Activated naive CD8-positive, alpha-beta T cell (primary cell): ENCODE measurements at regions not wholly inside any gene's neighbourhood (a gene's known extent, or its start where the extent isn't known, plus 50 kb on each side); places are given as distances from the start of the nearest gene placed in this dataset.
"Not testable (repeated sequence)": the region's sequence is repeated elsewhere in the genome, so short reads cannot be mapped to it uniquely, and the experiment has no call there.

ENCODE experiments used
- H3K27ac Mint-ChIP-seq: one replicate; pipeline ENCODE4 v1.8.0; 2021; ENCODE audit warnings: mixed read lengths
- H3K27me3 Mint-ChIP-seq: one replicate; pipeline ENCODE4 v1.8.0; 2021; ENCODE audit warnings: mixed read lengths
- H3K36me3 Mint-ChIP-seq: one replicate; pipeline ENCODE4 v1.8.0; 2021; ENCODE audit warnings: mixed read lengths
- H3K4me1 Mint-ChIP-seq: one replicate; pipeline ENCODE4 v1.8.0; 2021; ENCODE audit warnings: low read depth, mixed read lengths
- H3K4me3 Mint-ChIP-seq: one replicate; pipeline ENCODE4 v1.8.0; 2021; ENCODE audit warnings: mild to moderate bottlenecking, mixed read lengths
- H3K9me3 Mint-ChIP-seq: one replicate; pipeline ENCODE4 v1.8.0; 2021; ENCODE audit warnings: low read depth, mixed read lengths

DNA sequence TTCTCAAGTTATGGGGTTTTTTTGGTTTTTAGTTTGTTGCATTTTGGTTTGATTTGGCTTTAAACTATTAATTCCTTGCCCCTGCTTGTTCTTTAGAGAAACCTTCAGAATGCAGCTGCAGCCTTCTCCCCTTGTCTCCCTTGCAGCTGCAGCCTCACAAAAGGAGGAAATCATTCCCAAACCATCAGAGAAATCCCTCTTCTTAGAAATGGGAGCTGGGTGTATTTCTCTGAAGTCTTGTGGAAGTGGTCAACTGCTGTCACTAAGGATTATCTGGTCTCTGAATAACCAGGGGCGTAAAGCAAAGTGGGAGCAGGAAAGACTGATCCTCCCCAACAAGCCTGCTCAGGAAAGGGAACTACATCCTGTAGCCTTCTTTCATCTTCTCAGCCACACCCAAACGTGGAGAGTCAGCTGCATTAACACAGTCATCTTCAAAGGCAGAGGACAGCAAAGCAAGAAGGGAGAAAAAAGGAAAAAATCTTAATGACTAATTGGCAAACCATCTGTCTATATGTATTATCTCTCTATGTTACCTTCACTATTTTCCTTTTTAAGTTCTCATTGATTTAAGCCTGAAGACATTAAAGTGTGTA is 1834.1 kb upstream of the PIK3C3 start:
- Mint-ChIP-seq H3K4me1 (no peaks in the 10 kb centered on the region), H3K27ac (no peak overlapping the region), H3K4me3 (no peak overlapping the region), H3K27me3 (no peaks in the 10 kb centered on the region), H3K9me3 (peaks cover 4% of the 10 kb centered on the region), H3K36me3 (no peaks in the 10 kb centered on the region)

DNA sequence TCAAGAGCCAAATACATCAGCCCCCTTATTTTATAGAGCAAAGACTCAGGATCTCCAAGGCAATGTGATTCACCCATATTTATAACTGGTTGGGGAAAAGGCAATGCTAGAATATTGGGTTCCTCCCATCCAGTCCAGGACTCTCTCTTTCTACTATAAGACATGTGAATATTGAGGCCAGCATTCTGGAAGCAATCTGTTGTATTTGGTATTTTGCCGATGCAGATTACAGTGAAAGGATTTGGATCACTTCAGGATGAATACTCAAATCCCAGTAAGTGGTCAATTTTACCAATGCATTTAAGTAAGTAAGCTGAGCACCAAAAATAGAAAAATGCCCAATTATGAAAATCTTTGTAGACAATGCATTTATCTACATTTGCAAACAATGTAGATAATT is 1834.7 kb upstream of the PIK3C3 start:
- Mint-ChIP-seq H3K27me3 (no peaks in the 10 kb centered on the region), H3K27ac (no peak overlapping the region), H3K4me1 (no peaks in the 10 kb centered on the region), H3K9me3 (peaks cover 4% of the 10 kb centered on the region), H3K36me3 (no peaks in the 10 kb centered on the region), H3K4me3 (no peak overlapping the region)

DNA sequence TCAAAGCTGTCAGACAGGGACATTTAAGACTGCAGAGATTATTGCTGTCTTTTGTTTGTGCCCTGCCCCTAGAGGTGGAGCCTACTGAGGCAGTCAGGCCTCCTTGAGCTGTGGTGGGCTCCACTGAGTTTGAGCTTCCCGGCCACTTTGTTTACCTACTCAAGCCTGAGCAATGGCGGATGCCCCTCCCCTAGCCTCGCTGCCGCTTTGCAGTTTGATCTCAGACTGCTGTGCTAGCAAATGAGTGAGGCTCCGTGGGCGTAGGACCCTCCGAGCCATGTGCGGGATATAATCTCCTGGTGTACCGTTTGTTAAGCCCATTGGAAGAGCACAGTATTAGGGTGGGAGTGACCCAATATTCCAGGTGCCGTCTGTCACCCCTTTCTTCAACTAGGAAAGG is 1835.5 kb upstream of the PIK3C3 start:
- not testable (repeated sequence) for H3K9me3 Mint-ChIP-seq, H3K4me3 Mint-ChIP-seq, H3K27ac Mint-ChIP-seq, H3K4me1 Mint-ChIP-seq, H3K36me3 Mint-ChIP-seq, H3K27me3 Mint-ChIP-seq

DNA sequence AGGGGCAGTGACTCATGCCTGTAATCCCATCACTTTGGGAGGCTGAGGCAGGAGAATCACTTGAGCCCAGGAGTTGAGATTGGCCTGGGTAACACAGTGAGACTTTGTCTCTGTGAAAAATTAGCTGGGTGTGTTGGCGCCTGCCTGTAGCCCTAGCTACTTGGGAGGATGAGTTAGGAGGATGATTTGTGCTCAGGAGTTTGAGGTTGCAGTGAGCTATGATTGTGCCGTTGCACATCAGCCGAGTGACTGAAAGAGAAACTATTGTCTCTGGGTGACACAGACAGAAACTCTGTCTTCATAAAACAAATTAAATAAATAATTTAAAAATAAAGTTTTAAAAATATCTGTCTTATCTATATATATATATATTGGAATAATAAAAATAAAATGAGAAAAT is 1844.6 kb upstream of the PIK3C3 start:
- no peak overlapping the region for H3K4me3 Mint-ChIP-seq
- no peaks in the 10 kb centered on the region for H3K36me3 Mint-ChIP-seq
- H3K9me3 Mint-ChIP-seq, result peaks cover 13% of the 10 kb centered on the region
- no peaks in the 10 kb centered on the region for H3K27me3 Mint-ChIP-seq
- no peaks in the 10 kb centered on the region for H3K4me1 Mint-ChIP-seq
- no peak overlapping the region for H3K27ac Mint-ChIP-seq

DNA sequence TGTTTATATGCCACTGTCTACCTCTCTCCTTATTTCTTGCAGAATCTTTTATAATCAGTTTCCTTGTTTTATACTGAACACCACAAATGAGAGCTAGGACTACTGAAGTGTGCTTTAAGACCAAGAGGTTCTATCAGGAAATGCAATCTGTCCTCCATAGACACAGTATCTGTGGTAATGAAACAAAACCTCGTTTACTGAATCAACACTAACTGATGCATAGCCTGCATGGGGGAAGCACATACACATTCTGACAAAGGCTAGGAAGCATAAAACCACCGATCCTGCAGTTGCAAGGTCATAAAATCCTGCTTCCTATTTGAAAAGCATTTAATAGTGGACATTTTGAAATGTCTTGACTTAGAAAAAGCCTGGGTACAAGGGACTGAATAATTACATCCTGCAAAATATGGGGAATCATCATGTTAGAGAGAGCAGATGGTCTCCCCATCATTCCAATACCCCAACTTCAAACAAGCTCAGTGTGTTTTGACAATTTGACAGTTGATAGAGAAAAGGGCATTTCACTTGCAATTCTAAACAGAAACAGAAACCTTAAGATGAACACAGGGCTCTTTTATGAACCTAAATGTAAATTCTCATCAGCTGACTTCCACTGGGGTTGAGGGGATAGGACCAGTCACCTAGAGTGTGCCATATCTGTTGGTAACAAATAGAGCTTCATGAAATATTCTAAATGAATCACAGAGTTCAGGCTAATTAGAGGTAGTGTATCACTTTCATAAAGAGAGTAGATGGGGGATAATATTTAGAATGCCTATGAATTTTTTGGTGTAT is 1845.6 kb upstream of the PIK3C3 start:
- no peaks in the 10 kb centered on the region for H3K36me3 Mint-ChIP-seq
- no peaks in the 10 kb centered on the region for H3K4me1 Mint-ChIP-seq
- H3K9me3 Mint-ChIP-seq, result peaks cover 13% of the 10 kb centered on the region
- no peak overlapping the region for H3K27ac Mint-ChIP-seq
- no peak overlapping the region for H3K4me3 Mint-ChIP-seq
- no peaks in the 10 kb centered on the region for H3K27me3 Mint-ChIP-seq

DNA sequence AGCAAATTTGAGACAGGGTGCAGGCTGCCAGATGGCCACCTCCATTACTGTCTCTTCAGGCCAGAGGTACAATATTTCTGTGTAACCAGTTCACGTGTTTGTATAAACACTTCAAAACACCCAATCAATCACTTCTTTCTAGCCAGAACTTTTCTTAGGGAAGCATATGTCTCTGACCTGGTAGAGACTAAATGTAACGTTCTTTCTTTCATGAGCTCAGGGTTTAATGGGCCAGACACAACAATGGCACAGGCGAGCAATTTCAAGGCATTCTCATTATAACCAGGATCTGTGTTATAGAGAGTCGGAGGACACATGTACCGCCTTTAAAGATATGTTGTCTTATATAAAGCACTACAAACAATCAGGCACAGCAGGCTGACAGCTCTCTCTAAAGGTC is 1846.4 kb upstream of the PIK3C3 start:
- peaks cover 13% of the 10 kb centered on the region for H3K9me3 Mint-ChIP-seq
- H3K36me3 Mint-ChIP-seq, result no peaks in the 10 kb centered on the region
- H3K4me3 Mint-ChIP-seq, result no peak overlapping the region
- H3K4me1 Mint-ChIP-seq, result no peaks in the 10 kb centered on the region
- no peaks in the 10 kb centered on the region for H3K27me3 Mint-ChIP-seq
- no peak overlapping the region for H3K27ac Mint-ChIP-seq

DNA sequence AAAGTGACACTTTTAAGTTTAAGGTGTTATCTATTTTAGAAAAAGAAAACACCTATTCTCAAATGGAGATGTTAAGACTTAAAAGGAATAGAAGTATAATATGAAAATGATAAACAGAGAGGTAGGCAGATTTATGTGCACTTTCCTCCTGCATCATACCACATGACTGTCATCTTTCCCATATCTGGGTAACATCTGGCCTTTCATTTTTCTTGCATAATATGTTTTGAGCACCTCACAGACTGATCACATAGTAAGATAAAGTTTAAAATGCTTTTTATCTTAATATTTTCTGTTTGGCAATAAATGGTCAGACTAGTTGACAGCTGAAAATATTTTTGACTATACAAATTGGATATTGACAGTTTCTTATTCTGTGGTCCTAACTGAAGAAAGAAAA is 1852.1 kb upstream of the PIK3C3 start:
- H3K27me3 Mint-ChIP-seq, result no peaks in the 10 kb centered on the region
- H3K36me3 Mint-ChIP-seq, result no peaks in the 10 kb centered on the region
- H3K27ac Mint-ChIP-seq, result no peak overlapping the region
- H3K4me1 Mint-ChIP-seq, result no peaks in the 10 kb centered on the region
- no peak overlapping the region for H3K4me3 Mint-ChIP-seq
- peaks cover 5% of the 10 kb centered on the region for H3K9me3 Mint-ChIP-seq

DNA sequence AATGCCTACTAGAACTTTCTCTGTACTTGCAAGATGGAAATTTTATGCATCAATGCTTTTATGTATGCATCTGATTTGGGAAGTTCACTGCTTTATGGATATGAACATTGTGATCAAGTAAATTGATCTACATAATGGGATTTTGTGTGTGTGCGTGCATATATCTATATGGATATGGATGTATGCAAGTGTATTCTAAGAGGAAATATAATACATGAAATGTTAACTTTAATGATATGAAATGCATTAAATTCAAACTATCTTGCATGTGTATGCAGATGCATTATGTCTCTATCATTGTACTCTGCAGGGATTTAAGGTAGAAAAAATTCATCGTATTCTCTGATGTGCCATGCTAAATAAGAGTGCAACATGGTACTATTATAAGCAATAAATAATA is 1855.4 kb upstream of the PIK3C3 start:
- no peak overlapping the region for H3K27ac Mint-ChIP-seq
- peaks cover 8% of the 10 kb centered on the region for H3K9me3 Mint-ChIP-seq
- H3K4me3 Mint-ChIP-seq, result no peak overlapping the region
- no peaks in the 10 kb centered on the region for H3K4me1 Mint-ChIP-seq
- H3K36me3 Mint-ChIP-seq, result no peaks in the 10 kb centered on the region
- H3K27me3 Mint-ChIP-seq, result no peaks in the 10 kb centered on the region

DNA sequence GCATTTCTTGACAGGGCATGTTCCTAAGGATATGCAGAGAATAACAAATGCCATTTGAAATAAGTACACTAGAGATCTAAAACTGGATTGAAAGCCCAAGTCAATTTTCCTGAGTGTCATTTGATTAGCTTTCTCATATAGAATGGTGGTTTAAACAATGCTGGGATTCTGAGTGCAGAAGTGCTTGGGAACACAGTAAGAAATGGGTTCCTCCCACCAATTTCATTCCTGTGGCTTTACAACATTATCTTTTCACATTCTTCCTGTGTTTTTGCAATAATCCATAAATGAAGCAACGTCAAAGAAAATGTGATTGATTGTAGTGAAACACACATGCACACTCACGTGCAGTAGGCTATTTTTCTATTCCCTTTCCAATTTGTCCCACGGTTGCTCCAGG is 1858.4 kb upstream of the PIK3C3 start:
- H3K27ac Mint-ChIP-seq, result no peak overlapping the region
- H3K4me1 Mint-ChIP-seq, result no peaks in the 10 kb centered on the region
- H3K9me3 Mint-ChIP-seq, result peaks cover 8% of the 10 kb centered on the region
- no peak overlapping the region for H3K4me3 Mint-ChIP-seq
- H3K27me3 Mint-ChIP-seq, result no peaks in the 10 kb centered on the region
- H3K36me3 Mint-ChIP-seq, result no peaks in the 10 kb centered on the region

DNA sequence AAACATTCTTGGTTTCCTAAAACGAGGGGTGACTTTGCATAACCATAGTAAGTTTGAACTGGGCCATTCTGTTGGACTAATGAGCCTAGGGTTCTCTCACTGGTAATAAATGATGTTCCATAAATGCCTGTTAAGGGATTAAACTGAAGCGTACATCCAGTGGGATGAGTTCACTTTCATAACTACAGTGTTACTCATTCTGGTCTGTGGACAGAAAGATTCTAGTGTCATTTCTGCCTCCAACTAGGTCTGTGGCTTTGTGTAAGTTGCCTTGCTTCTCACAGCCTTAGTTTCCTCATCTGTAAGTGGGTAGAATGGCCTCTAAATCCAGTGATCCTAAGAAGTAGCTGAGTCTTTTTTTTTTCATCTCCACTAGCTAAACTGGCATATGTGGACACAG is 1860.6 kb upstream of the PIK3C3 start:
- no peaks in the 10 kb centered on the region for H3K4me1 Mint-ChIP-seq
- no peaks in the 10 kb centered on the region for H3K36me3 Mint-ChIP-seq
- no peak overlapping the region for H3K4me3 Mint-ChIP-seq
- H3K27me3 Mint-ChIP-seq, result no peaks in the 10 kb centered on the region
- no peak overlapping the region for H3K27ac Mint-ChIP-seq
- H3K9me3 Mint-ChIP-seq, result peaks cover 4% of the 10 kb centered on the region

DNA sequence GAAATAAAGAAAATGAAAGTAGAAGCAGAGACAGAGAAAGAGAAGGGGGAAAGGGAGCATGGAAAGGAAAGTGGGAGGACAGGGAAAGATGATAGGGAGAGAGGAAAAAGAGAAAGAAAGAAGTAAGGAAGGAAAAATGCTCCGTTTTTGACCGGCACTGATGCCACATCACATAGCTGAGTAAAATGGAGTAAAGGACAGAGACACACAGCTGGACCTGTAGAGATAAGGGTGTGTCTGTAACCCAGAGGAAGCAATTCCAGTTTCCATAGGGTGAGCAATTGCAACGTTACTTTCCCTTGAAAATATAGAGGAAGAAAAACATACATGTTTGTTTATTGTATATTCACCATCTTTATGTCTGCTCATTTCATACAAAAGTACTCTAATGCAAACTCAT is 1866.9 kb upstream of the PIK3C3 start:
- H3K36me3 Mint-ChIP-seq, result no peaks in the 10 kb centered on the region
- H3K27me3 Mint-ChIP-seq, result no peaks in the 10 kb centered on the region
- H3K4me3 Mint-ChIP-seq, result no peak overlapping the region
- no peaks in the 10 kb centered on the region for H3K4me1 Mint-ChIP-seq
- no peaks in the 10 kb centered on the region for H3K9me3 Mint-ChIP-seq
- no peak overlapping the region for H3K27ac Mint-ChIP-seq

DNA sequence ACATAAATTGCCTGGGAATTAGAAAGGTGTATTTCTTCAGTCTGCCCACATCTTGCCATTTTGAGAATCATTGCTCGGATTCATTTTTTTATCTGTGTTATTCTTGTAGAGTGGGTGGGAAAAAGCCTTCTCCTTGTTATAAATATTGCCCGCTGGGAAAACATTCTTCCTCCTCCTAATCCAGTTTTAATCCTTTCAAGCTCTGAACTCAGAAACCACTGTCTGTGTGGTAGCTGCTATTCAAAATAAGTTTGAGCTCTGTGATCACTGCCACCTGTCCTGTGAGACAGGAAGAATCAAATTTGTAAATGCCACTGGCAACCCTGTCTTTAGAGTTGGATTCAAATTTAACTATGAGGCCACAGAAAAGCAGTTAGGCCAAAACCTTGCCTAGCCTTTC is 1875.2 kb upstream of the PIK3C3 start:
- Mint-ChIP-seq H3K4me3 (no peak overlapping the region), H3K36me3 (no peaks in the 10 kb centered on the region), H3K9me3 (peaks cover 3% of the 10 kb centered on the region), H3K27ac (no peak overlapping the region), H3K27me3 (no peaks in the 10 kb centered on the region), H3K4me1 (no peaks in the 10 kb centered on the region)

DNA sequence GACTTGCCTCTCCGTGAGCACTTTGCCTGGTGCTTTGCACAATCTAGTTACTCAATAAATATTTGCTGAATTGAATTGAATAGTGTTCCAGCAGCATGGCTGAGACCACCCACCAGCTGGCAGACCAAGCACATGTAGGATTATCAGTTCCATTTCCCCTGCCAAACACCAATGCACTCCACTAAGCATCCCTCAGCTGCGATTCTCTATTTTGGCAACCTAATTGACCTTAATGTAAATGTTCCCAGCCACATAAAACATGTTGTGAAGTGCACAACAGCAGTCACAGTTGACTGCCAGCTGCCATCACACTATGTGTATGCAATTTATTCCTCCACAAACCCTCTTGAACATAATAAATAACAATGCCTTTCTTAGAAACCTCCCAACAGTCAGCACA is 1879.4 kb upstream of the PIK3C3 start:
- Mint-ChIP-seq H3K27me3 (no peaks in the 10 kb centered on the region), H3K36me3 (no peaks in the 10 kb centered on the region), H3K27ac (no peak overlapping the region), H3K9me3 (peaks cover 3% of the 10 kb centered on the region), H3K4me3 (no peak overlapping the region), H3K4me1 (no peaks in the 10 kb centered on the region)

DNA sequence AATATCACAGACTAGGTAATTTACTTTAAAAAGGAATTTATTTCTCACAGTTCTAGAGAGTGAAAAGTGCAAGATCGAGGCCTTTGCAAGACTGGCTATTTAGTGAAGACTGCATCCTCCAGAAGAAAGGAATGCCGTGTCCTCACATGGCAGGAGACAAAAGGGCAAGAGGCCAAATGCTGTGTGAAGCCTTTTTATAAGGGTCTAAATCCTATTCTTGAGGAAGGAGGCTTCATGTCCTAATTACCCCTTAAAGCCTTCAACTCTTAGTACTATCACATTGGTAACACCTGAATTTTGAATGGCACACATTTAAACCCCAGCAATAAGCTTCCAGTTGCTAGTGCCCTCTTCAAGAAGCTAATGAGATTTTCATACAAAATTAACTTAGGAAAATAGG is 1882.3 kb upstream of the PIK3C3 start:
- Mint-ChIP-seq H3K36me3 (no peaks in the 10 kb centered on the region), H3K27ac (no peak overlapping the region), H3K9me3 (peaks cover 9% of the 10 kb centered on the region), H3K27me3 (no peaks in the 10 kb centered on the region), H3K4me1 (no peaks in the 10 kb centered on the region), H3K4me3 (no peak overlapping the region)

DNA sequence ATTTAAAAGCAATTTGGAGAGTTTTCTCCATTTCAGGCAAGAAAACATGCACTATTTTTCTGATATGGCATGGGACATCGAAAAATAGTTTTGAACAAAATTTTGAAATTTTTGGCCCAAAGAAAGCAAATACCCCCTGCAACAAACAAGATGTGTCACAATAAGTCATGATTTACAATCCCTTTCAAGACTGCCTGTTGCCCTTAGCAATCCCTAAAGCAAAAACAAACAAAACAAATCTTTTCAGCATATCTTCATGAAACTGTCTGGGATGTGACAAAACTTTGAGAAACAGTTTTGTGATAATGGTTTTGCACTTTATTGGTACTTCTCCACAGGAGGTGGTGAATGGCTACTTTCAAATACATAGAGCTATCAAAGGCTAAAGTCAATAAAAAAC is 1888.7 kb upstream of the PIK3C3 start:
- H3K4me3 Mint-ChIP-seq, result no peak overlapping the region
- peaks cover 22% of the 10 kb centered on the region for H3K9me3 Mint-ChIP-seq
- no peak overlapping the region for H3K27ac Mint-ChIP-seq

DNA sequence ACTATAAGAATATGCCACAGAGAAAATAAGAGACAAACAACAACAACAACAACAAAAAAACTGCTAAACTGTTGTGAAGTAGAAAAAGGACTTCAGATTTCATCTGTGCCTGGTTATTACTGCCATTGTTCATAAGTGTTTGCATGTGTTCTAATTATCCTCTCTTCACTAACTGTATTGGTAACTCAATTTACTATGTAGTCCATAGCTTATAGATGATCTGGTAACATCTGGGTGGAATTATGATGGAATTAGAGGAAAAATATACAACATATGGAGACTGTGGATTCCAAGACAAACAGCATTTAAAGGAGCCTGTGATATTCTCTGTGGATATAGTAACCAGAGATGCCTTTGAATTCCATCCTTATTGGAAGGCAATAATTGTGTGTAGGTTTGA is 1891.5 kb upstream of the PIK3C3 start:
- Mint-ChIP-seq H3K4me1 (no peaks in the 10 kb centered on the region), H3K27me3 (no peaks in the 10 kb centered on the region), H3K36me3 (no peaks in the 10 kb centered on the region), H3K9me3 (peaks cover 16% of the 10 kb centered on the region), H3K27ac (no peak overlapping the region), H3K4me3 (no peak overlapping the region)

More for the DNA sequence above, 1888.7 kb upstream of the PIK3C3 start:
- Mint-ChIP-seq H3K36me3 (no peaks in the 10 kb centered on the region), H3K4me1 (no peaks in the 10 kb centered on the region), H3K27me3 (no peaks in the 10 kb centered on the region)
